ENCODE measurements at regions not wholly inside any gene's neighbourhood (a gene's known extent, or its start where the extent isn't known, plus 50 kb on each side); places are given as distances from the start of the nearest gene placed in this dataset.

DNA sequence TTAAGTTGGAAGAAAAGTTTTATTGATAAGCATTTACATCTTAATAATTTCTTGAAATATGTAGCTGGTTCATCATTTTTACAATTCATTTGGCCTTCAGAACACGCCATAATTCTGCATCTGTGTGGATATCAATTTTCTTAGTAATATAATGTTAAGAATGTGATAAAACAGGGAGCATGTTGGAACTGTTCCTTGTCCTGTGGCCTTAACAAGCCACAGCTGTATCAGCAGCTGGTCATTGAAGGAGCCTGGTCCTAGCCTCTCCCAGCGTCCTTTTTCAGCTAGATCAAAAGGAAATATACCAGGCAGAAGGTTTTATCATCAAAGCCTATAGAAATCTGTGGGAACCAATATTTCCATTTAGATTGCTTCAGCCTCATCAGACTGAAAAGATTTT is 421.8 kb downstream of the SPRY2 start:
- TF ChIP-seq, protein P1, sequence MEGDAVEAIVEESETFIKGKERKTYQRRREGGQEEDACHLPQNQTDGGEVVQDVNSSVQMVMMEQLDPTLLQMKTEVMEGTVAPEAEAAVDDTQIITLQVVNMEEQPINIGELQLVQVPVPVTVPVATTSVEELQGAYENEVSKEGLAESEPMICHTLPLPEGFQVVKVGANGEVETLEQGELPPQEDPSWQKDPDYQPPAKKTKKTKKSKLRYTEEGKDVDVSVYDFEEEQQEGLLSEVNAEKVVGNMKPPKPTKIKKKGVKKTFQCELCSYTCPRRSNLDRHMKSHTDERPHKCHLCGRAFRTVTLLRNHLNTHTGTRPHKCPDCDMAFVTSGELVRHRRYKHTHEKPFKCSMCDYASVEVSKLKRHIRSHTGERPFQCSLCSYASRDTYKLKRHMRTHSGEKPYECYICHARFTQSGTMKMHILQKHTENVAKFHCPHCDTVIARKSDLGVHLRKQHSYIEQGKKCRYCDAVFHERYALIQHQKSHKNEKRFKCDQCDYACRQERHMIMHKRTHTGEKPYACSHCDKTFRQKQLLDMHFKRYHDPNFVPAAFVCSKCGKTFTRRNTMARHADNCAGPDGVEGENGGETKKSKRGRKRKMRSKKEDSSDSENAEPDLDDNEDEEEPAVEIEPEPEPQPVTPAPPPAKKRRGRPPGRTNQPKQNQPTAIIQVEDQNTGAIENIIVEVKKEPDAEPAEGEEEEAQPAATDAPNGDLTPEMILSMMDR (conservative IDR thresholded peaks at IDR 0.05; ENCODE audit: low read depth, low read length), result no peak
- H3K4me3 ChIP-seq (ENCODE audit: low read depth, low read length), result no peak overlapping the region
- DNase-seq (ENCODE audit: low read depth), result no peak

DNA sequence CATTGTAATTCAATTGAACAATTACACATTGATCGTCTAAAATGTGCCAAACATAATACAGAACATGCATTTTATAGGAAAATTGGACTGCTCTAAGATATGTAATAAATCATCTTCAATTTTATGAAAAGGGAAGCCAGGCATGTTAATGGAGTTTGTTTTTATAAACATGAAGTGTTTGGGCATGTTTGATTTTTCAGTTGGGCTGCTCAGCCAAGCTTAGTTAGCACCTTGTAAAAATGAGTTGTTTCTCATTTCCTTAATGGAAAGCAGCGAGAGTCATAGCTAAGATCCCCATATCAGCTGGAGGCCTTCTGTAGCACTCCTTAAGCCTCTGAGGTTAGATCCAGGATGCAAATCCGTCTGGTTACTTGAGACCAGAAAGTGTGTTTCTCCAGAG is 422.3 kb downstream of the SPRY2 start:
- no peak for DNase-seq (ENCODE audit: low read depth)
- H3K4me3 ChIP-seq (ENCODE audit: low read depth, low read length), result no peak overlapping the region
- TF ChIP-seq, protein P1 (conservative IDR thresholded peaks at IDR 0.05; ENCODE audit: low read depth, low read length), result no peak

DNA sequence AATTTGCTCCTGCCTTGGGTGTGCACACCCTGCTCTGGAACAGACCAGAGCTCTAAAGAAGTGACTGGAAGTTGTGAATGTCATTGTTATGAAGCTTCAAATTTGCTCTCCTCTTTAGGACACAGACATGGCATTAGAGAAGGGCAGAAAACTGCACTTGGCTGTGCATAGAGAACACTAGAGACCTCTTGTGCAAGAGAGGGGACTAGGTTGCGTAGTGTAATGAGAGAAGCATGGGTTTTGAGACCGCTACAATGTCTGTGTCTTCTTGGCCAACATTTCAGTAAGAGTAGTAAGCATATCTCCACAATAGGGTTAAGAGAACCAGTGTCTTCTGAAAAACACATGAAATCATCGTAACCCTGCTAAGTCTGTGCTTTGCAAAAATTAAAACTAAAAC is 423.3 kb downstream of the SPRY2 start:
- H3K4me3 ChIP-seq (ENCODE audit: low read depth, low read length), result no peak overlapping the region
- no peak for DNase-seq (ENCODE audit: low read depth)
- TF ChIP-seq, protein P1 (conservative IDR thresholded peaks at IDR 0.05; ENCODE audit: low read depth, low read length), result no peak

DNA sequence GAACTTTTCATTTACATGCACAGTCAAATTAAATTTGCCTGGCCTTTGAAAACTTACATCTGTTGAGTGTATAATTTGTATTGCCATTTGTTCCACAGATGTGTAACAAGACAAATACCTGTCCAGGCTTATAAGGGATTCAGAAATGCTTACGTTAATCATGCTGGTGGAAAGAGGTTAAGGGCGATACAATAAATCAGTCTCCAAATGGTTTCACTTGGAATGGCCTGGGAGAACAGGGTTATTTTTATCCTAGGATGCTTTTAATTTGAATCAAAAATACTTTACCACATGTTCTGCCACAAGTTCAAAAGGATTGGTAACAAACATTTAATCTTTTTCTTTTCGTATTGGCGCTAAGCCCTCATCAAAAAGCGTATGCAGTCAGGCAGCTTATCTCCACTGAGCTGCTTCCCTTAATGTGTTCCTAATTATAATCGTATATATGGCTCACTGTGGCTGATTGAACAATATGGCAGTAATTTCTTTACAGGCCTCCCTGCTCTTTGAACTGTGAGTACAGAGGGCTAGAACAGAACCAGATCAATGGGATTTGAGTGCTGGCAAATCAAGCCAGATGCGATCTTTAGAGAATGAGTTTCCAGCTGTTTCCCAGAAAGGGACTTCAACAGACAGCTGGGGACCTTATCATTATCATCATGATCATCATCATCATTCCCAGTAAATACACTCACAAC is 425.7 kb downstream of the SPRY2 start:
- TF ChIP-seq, protein P1 (conservative IDR thresholded peaks at IDR 0.05; ENCODE audit: low read depth, low read length), result no peak
- DNase-seq (ENCODE audit: low read depth), result no peak
- no peak overlapping the region for H3K4me3 ChIP-seq (ENCODE audit: low read depth, low read length)

DNA sequence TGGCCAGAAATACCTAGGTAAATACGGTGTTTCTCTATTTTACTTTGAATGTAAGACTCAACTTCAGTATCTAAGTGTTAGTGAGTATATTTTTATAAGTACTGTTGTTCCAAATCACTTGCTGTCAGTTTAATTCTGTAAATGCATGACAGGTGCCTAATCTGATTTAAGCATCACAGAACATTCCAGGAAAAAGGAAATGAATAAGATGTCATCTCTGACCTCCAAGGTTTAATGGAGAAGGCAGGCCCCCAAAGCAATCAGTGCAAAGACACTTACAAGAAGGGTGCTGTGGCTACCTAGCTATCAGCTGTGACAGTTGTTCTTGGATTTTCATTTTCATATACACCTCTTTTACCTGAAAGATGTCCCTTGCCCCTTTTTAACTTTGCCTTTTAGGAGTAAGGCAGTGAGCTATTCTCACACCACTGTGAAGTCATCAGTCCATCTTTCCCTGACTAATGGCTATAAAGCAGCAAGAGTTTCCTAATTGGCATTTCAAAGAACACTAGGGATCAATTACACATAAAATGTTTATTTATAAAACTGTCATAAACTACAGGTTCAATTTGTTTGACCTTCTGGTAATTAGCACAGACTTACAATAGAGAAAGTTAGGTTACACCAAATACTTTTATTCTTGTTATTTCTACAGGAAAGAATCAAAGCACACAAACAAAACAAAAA is 427.6 kb downstream of the SPRY2 start:
- TF ChIP-seq, protein P1 (conservative IDR thresholded peaks at IDR 0.05; ENCODE audit: low read depth, low read length), result no peak
- H3K4me3 ChIP-seq (ENCODE audit: low read depth, low read length), result no peak overlapping the region
- DNase-seq (ENCODE audit: low read depth), result no peak

DNA sequence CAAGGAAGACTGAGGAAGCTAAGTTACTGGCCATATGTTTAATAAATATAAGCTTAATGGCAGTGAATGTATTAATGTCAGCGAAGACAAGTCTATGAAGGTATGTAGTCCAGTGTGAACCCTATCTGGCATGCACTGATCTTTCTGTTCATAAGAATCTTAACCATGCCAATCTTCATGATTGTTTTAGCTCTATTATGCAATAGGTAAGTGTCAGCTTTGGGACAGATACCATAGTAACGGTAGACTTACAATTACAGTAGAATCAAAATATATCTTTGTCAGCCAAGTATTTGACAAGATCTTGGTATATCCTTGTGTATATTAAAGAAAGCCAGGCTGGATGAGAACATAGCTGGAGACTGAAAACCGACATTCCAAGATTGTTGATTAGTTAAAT is 428.5 kb downstream of the SPRY2 start:
- no peak overlapping the region for H3K4me3 ChIP-seq (ENCODE audit: low read depth, low read length)
- TF ChIP-seq, protein P1 (conservative IDR thresholded peaks at IDR 0.05; ENCODE audit: low read depth, low read length), result no peak
- DNase-seq (ENCODE audit: low read depth), result no peak

Measured in epithelial cell of proximal tubule (primary cell).